SK-N-MC (cell line): ENCODE measurements at regions not wholly inside any gene's neighbourhood (a gene's known extent, or its start where the extent isn't known, plus 50 kb on each side); places are given as distances from the start of the nearest gene placed in this dataset.

Experiments
- EZH2 ChIP-seq: fragments of 200-600 bp; sonication (generic); IDR thresholded peaks from one replicate; pipeline ENCODE4 v1.6.1; 2017; ENCODE audit warnings: antibody characterized with exemption
- FOXP2 ChIP-seq: optimal IDR thresholded peaks from 2 replicates; pipeline ENCODE3; 2011; ENCODE audit warnings: mild to moderate bottlenecking, moderate library complexity; ENCODE audit not compliant: insufficient read depth; ENCODE audit errors: extremely low read length, control extremely low read depth
- POLR2AphosphoS5 ChIP-seq: IDR thresholded peaks from 2 replicates; pipeline ENCODE4 v1.6.1; 2012; ENCODE audit warnings: mild to moderate bottlenecking, low read depth, low read length, borderline replicate concordance

DNA sequence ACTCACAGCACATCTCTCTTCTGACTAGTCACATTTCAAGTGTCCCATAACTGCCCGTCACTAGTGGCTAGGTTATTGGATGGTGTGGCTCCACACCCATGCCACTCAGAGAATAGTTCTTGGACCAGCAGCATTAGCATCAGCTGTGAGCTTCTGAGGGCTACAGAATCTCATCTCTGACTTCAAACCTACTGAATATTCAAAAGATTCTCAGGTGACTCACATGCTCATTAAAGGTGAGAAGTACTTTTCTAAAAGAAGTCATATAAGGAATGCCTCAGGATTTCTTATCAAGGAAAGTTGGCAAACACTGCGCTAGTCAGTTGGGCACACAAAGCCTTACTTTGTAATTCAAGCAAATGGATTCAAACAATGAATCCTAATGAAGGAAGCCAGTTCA lies 305.0 kb upstream of the CDH12 start:
- TF ChIP-seq EZH2, result no peak
- no peak for TF ChIP-seq POLR2AphosphoS5
- no peak for TF ChIP-seq FOXP2
